Right ventricle myocardium superior (tissue), 1 donor: ENCODE measurements at regions not wholly inside any gene's neighbourhood (a gene's known extent, or its start where the extent isn't known, plus 50 kb on each side); places are given as distances from the start of the nearest gene placed in this dataset.
A peak's percentile ranks its signal among the peaks of the same experiment; 100 is the strongest.
"Not testable (repeated sequence)": the region's sequence is repeated elsewhere in the genome, so short reads cannot be mapped to it uniquely, and the experiment has no call there.

ENCODE experiments used
- ATAC-seq: fragments of 200-7000 bp; cut with Tn5 transposase; one replicate; pipeline ENCODE4 v1.9.1; 2020; ENCODE audit warnings: mild to moderate bottlenecking; ENCODE audit not compliant: poor library complexity
- DNase-seq: peaks from one replicate; pipeline ENCODE4 v3.0.0-alpha.2; 2020
- intact Hi-C: fragments of 100-400 bp; cut with DNase I; formaldehyde crosslinking; loops from one replicate; pipeline ENCODE4 v1.11.2; 2022
- donor health status: DM: no; HTN: yes; CAD: no; lungs with severe emphysema.

- intact Hi-C loops = no loop called here
- DNase-seq (no peak), ATAC-seq (no peak)
Observed at GRCh38 chr2:72034353-72035095, 113.1 kb downstream of the CYP26B1 start.

GRCh38 chr2:72033636-72034035 lies 114.0 kb downstream of the CYP26B1 start:
- DNase-seq (peak; percentile 62), ATAC-seq (peak; percentile 66)
- intact Hi-C loops = no loop called here

GRCh38 chr2:72032481-72033041 lies 115.1 kb downstream of the CYP26B1 start:
- intact Hi-C loops = no loop called here
- no peak for DNase-seq
- ATAC-seq = no peak

GRCh38 chr2:72031346-72032110 lies 116.1 kb downstream of the CYP26B1 start:
- ATAC-seq = no peak
- DNase-seq = no peak
- intact Hi-C loops = no loop called here

DNA sequence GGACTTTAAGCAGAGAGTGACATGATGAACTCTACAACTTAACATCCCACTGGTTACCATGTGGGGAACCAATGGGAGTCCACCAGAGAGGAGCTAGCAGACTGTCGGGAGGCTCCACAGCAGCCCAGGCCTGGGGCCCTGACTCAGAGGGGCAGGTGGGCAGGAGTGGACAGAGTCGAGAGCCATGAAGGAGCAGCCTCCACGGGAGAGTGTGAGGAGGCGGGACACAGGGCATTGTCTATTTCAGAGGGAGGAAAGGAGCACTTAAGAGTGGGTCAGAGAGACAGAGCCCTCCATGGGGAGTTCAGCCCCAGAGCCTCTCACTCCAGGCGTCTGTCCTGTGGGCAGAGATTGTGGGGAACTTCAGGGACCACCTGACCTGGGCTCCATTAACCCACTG lies 118.7 kb downstream of the CYP26B1 start:
- DNase-seq (no peak), ATAC-seq (no peak)
- intact Hi-C loops = no loop called here

- intact Hi-C loops = no loop called here
- ATAC-seq (no peak), DNase-seq (no peak)
Observed at GRCh38 chr2:72028351-72028995, 119.2 kb downstream of the CYP26B1 start.

DNA sequence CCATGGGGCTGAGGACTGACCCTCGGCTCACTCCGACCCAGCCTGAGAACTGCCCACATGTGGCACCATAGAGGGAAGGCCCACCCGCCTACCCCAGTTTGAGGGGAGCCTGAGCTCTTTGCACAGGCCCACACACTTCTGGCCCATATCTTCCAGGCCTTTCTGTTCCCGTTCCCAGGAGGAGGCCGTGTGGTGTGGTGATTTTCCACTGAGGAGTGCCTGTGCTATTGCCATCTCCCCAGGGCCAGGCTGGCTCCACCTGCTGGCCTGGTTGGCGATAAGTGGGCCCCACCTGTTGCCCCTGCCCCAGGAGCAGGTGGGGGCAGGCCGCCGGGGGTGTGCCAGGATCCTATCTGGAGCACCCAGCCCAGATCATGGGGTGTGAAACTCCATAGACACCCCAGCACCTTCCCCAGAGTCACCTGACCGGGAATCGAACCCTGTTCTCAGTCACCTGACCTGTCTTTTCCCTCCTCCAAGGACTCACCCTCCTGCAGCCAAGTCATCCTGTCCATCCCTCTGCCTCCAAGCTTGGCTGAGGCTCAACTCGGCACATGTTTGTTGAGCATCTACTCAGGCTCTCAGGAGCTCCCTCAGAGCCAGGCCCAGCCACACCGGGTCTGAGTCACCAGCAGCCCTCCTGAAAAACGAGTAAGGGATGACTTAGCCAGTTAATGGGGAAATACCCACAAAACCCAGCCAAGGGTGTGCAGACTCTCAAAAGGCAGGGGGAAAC lies 120.1 kb downstream of the CYP26B1 start:
- intact Hi-C loops = no loop called here
- no peak for DNase-seq
- ATAC-seq = no peak

GRCh38 chr2:72026819-72027425 lies 120.7 kb downstream of the CYP26B1 start:
- intact Hi-C loops = no loop called here

GRCh38 chr2:72024451-72025175 lies 123.0 kb downstream of the CYP26B1 start:
- intact Hi-C loops = no loop called here
- DNase-seq = no peak

More at GRCh38 chr2:72026819-72027425, 120.7 kb downstream of the CYP26B1 start:
- no peak for DNase-seq
- no peak for ATAC-seq

GRCh38 chr2:72023678-72024390 lies 123.8 kb downstream of the CYP26B1 start:
- ATAC-seq (no peak), DNase-seq (no peak)
- intact Hi-C loops = no loop called here

More at GRCh38 chr2:72024451-72025175, 123.0 kb downstream of the CYP26B1 start:
- ATAC-seq = no peak

GRCh38 chr2:72021371-72021770 lies 126.3 kb downstream of the CYP26B1 start:
- intact Hi-C loops, DNase-seq, ATAC-seq: not testable (repeated sequence)

DNA sequence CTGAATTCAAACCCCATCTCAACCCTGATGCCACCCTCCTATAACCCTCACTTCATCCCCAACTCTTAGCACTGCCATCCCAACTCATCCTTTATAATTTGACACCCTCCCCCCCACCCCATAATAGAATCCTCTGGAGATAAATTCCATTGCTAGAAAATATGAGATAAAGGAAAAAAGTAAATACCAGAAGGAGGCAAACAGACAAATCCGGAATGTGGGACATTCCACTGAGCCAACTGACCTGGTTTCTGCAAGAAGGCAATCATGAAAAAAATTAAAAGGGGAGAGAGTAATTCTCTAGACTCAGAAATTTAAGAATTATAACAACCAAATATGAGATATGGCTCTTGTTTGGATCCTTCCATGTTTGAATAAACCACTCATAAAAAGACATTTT lies 132.4 kb downstream of the CYP26B1 start:
- ATAC-seq (no peak), DNase-seq (no peak)
- intact Hi-C loops = no loop called here

DNA sequence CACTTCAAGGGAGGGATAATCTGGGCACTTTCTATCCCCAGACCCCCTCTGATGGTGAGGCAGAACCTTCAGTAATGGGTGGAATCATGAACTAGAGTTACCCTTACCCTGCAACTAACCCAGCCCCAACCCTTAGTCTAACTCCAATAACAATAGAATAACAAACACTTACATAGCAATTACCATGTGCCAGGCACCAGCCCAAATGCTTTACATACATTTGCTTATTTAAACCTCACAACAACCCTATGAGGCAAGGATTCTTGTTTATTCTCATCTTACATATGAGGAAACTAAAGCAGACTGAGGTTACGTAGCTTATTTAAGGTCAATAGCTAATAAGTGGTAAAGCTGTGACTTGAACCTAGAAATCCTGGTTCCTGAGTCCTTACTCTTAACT lies 132.8 kb downstream of the CYP26B1 start:
- ATAC-seq (no peak), DNase-seq (no peak)
- intact Hi-C loops = no loop called here

- no peak for DNase-seq
- intact Hi-C loops = no loop called here
- no peak for ATAC-seq
Observed at GRCh38 chr2:72013726-72014125, 133.9 kb downstream of the CYP26B1 start.

- DNase-seq = no peak
Observed at GRCh38 chr2:72012886-72013574, 134.6 kb downstream of the CYP26B1 start.

DNA sequence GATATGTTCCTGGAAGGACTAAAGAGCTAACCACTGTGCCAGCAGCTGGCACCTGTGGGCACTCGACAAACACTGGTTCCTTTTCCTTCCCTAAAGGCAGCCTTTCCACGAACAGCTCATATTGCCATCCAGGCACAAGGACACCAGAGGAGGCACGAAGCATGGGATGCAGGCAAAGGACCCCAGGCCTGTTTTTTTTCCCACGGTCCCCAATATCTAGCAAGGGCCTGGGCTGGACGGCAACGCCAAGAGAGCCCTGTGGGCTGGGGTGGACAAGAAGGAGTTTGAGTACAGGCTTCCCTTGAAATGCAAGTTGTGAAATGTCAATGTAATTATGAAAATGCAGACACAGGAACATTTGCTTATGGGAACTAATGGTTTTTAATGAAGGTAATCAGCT lies 135.9 kb downstream of the CYP26B1 start:
- intact Hi-C loops = no loop called here
- ATAC-seq (no peak), DNase-seq (no peak)

More at GRCh38 chr2:72012886-72013574, 134.6 kb downstream of the CYP26B1 start:
- intact Hi-C loops = no loop called here
- no peak for ATAC-seq

GRCh38 chr2:72011370-72011689 lies 136.3 kb downstream of the CYP26B1 start:
- ATAC-seq = no peak
- no peak for DNase-seq
- intact Hi-C loops = no loop called here
